IMR-90 (cell line): ENCODE measurements at regions not wholly inside any gene's neighbourhood (a gene's known extent, or its start where the extent isn't known, plus 50 kb on each side); places are given as distances from the start of the nearest gene placed in this dataset.

ENCODE experiments used
- ATAC-seq: fragments of 200-7000 bp; cut with Tn5 transposase; 2 replicates; pipeline ENCODE4 v1.9.1; 2020; ENCODE audit warnings: low read depth, mild to moderate bottlenecking, moderate library complexity
- BruUV-seq: library from RNA; stranded (reverse); fragments of 400-500 nt; replicated peaks from 2 replicates; lab custom pipeline; 2021; lab: Mats Ljungman, UMichigan
- CTCF ChIA-PET: fragments of 300-600 bp; formaldehyde crosslinking; extraction: SDS; loops from one replicate; lab custom pipeline; 2021; ENCODE audit warnings: antibody characterized with exemption; lab: Yijun Ruan, JAX
- POLR2A ChIA-PET: fragments of 300-600 bp; sonication (Branson Sonifier 250); formaldehyde crosslinking; loops from one replicate; lab custom pipeline; 2022; ENCODE audit warnings: antibody characterized with exemption; ENCODE audit not compliant: unreplicated experiment; lab: Charles Lee
- DNase-seq: peaks from one replicate; pipeline ENCODE4 v3.0.0; 2013
- H2AFZ ChIP-seq: replicated peaks from 2 replicates; pipeline ENCODE3; 2013; ENCODE audit warnings: low read length, mild to moderate bottlenecking; ENCODE audit not compliant: poor library complexity
- H2AK5ac ChIP-seq: 2 replicates; pipeline ENCODE4 v1.6.1; 2013; ENCODE audit warnings: low read depth, low read length, inconsistent platforms
- H2AK9ac ChIP-seq: replicated peaks from 2 replicates; pipeline ENCODE3; 2013; ENCODE audit warnings: mild to moderate bottlenecking, low read depth, low read length, moderate library complexity; ENCODE audit not compliant: poor library complexity
- H2BK120ac ChIP-seq: 2 replicates; pipeline ENCODE4 v1.6.1; 2013; ENCODE audit warnings: low read depth, low read length, inconsistent platforms
- H2BK15ac ChIP-seq: 3 replicates; pipeline ENCODE4 v1.6.1; 2013; ENCODE audit warnings: low read depth, low read length, inconsistent platforms
- H2BK20ac ChIP-seq: 2 replicates; pipeline ENCODE4 v1.6.1; 2013; ENCODE audit warnings: low read depth, mild to moderate bottlenecking, inconsistent platforms, low read length, moderate library complexity
- H2BK5ac ChIP-seq: 2 replicates; pipeline ENCODE4 v1.6.1; 2013; ENCODE audit warnings: mild to moderate bottlenecking, low read depth, low read length, inconsistent platforms; ENCODE audit not compliant: poor library complexity, severe bottlenecking
- H3K14ac ChIP-seq: replicated peaks from 2 replicates; pipeline ENCODE4 v1.6.1; 2013; ENCODE audit warnings: low read depth, low read length, inconsistent platforms
- H3K18ac ChIP-seq: 2 replicates; pipeline ENCODE4 v1.6.1; 2013; ENCODE audit warnings: low read depth, low read length, control low read depth
- H3K23ac ChIP-seq: 2 replicates; pipeline ENCODE4 v1.6.1; 2013; ENCODE audit warnings: low read depth, low read length, inconsistent platforms
- H3K27ac ChIP-seq: 2 replicates; pipeline ENCODE4 v1.5.1; 2013; ENCODE audit warnings: mild to moderate bottlenecking, control low read depth, low read length; ENCODE audit not compliant: insufficient read depth
- H3K27me3 ChIP-seq: 2 replicates; pipeline ENCODE4 v1.6.1; 2013; ENCODE audit warnings: low read length; ENCODE audit not compliant: control insufficient read depth, insufficient read depth
- H3K36me3 ChIP-seq: 2 replicates; pipeline ENCODE4 v1.6.1; 2013; ENCODE audit warnings: low read length, mixed read lengths; ENCODE audit not compliant: control insufficient read depth, insufficient read depth
- H3K4ac ChIP-seq: 2 replicates; pipeline ENCODE4 v1.6.1; 2013; ENCODE audit warnings: low read depth, low read length, inconsistent platforms
- H3K4me1 ChIP-seq: 2 replicates; pipeline ENCODE4 v1.6.1; 2013; ENCODE audit warnings: low read length, mixed read lengths; ENCODE audit not compliant: control insufficient read depth, insufficient read depth
- H3K4me2 ChIP-seq: 2 replicates; pipeline ENCODE4 v1.6.1; 2013; ENCODE audit warnings: low read depth, mild to moderate bottlenecking, control low read depth, low read length, moderate library complexity
- H3K4me3 ChIP-seq: 2 replicates; pipeline ENCODE4 v1.5.1; 2013; ENCODE audit warnings: low read depth, mild to moderate bottlenecking, control low read depth, low read length, moderate library complexity; ENCODE audit not compliant: insufficient read depth
- H3K56ac ChIP-seq: 2 replicates; pipeline ENCODE4 v1.6.1; 2013; ENCODE audit warnings: low read length, inconsistent platforms; ENCODE audit not compliant: insufficient read depth; ENCODE audit errors: extremely low read depth
- H3K79me1 ChIP-seq, 2 experiments: 2 replicates each; pipeline ENCODE4 v1.6.1; 2013; ENCODE audit warnings: low read length in 2 of 2, inconsistent platforms in 1 of 2, low read depth in 1 of 2
- H3K9ac ChIP-seq: 2 replicates; pipeline ENCODE4 v1.6.1; 2013; ENCODE audit warnings: low read depth, low read length, control low read depth
- H3K9me1 ChIP-seq: 2 replicates; pipeline ENCODE4 v1.6.1; 2013; ENCODE audit warnings: low read length, inconsistent platforms; ENCODE audit not compliant: insufficient read depth
- H3K9me3 ChIP-seq: 2 replicates; pipeline ENCODE4 v1.6.1; 2013; ENCODE audit warnings: low read length; ENCODE audit not compliant: control insufficient read depth, insufficient read depth
- H4K20me1 ChIP-seq: 2 replicates; pipeline ENCODE4 v1.6.1; 2013; ENCODE audit warnings: low read length, inconsistent platforms; ENCODE audit not compliant: insufficient read depth
- H4K5ac ChIP-seq: 2 replicates; pipeline ENCODE4 v1.6.1; 2013; ENCODE audit warnings: mild to moderate bottlenecking, low read depth, low read length, control low read depth
- H4K8ac ChIP-seq, 2 experiments: 2 replicates each; pipeline ENCODE4 v1.6.1; 2013; ENCODE audit warnings: low read depth in 2 of 2, low read length in 2 of 2, control low read depth in 1 of 2, inconsistent platforms in 1 of 2
- H4K91ac ChIP-seq: 2 replicates; pipeline ENCODE4 v1.6.1; 2013; ENCODE audit warnings: low read depth, low read length, inconsistent platforms; ENCODE audit not compliant: insufficient read depth
- BHLHE40 ChIP-seq: fragments of 150-350 bp; IDR thresholded peaks from 2 replicates; pipeline ENCODE4 v1.6.1; 2016; ENCODE audit warnings: mild to moderate bottlenecking, low read depth, low read length
- CEBPB ChIP-seq: IDR thresholded peaks from 2 replicates; pipeline ENCODE4 v1.6.1; 2012; ENCODE audit warnings: low read depth, low read length, improper control_type of control experiment
- CHD1 ChIP-seq: IDR thresholded peaks from 2 replicates; pipeline ENCODE4 v1.6.1; 2012; ENCODE audit warnings: low read depth, low read length, improper control_type of control experiment
- CTCF ChIP-seq: conservative IDR thresholded peaks from 2 replicates; pipeline ENCODE4 v1.5.1; 2012; ENCODE audit warnings: mild to moderate bottlenecking, low read depth, low read length, improper control_type of control experiment
- ELK1 ChIP-seq: fragments of 150-350 bp; IDR thresholded peaks from 2 replicates; pipeline ENCODE4 v1.6.1; 2016; ENCODE audit warnings: low read depth, mild to moderate bottlenecking, low read length, moderate library complexity, borderline replicate concordance
- FOS ChIP-seq: fragments of 150-350 bp; IDR thresholded peaks from 2 replicates; pipeline ENCODE4 v1.6.1; 2016; ENCODE audit warnings: low read depth, low read length
- MAFK ChIP-seq: IDR thresholded peaks from 2 replicates; pipeline ENCODE4 v1.6.1; 2012; ENCODE audit warnings: low read depth, low read length, improper control_type of control experiment
- MAZ ChIP-seq: IDR thresholded peaks from 2 replicates; pipeline ENCODE4 v1.6.1; 2012; ENCODE audit warnings: low read depth, mild to moderate bottlenecking, low read length, improper control_type of control experiment, moderate library complexity, borderline replicate concordance
- MXI1 ChIP-seq: IDR thresholded peaks from 2 replicates; pipeline ENCODE4 v1.6.1; 2012; ENCODE audit warnings: low read depth, mild to moderate bottlenecking, low read length, moderate library complexity, borderline replicate concordance
- NFE2L2 ChIP-seq: fragments of 150-350 bp; IDR thresholded peaks from 2 replicates; pipeline ENCODE4 v1.6.1; 2016; ENCODE audit warnings: low read depth, mild to moderate bottlenecking, low read length
- POLR2A ChIP-seq: IDR thresholded peaks from 2 replicates; pipeline ENCODE4 v1.6.1; 2012; ENCODE audit warnings: mild to moderate bottlenecking, low read depth, low read length
- RAD21 ChIP-seq: IDR thresholded peaks from 2 replicates; pipeline ENCODE4 v1.6.1; 2012; ENCODE audit warnings: low read length, improper control_type of control experiment
- RCOR1 ChIP-seq: IDR thresholded peaks from 2 replicates; pipeline ENCODE4 v1.6.1; 2012; ENCODE audit warnings: mild to moderate bottlenecking, low read length, improper control_type of control experiment; ENCODE audit not compliant: insufficient replicate concordance
- RFX5 ChIP-seq: IDR thresholded peaks from 2 replicates; pipeline ENCODE4 v1.8.0; 2012; ENCODE audit warnings: low read depth, mild to moderate bottlenecking, low read length, moderate library complexity
- SMC3 ChIP-seq: fragments of 150-350 bp; IDR thresholded peaks from 2 replicates; pipeline ENCODE4 v1.6.1; 2016; ENCODE audit warnings: low read depth, mild to moderate bottlenecking, antibody characterized with exemption, low read length, moderate library complexity
- USF2 ChIP-seq: fragments of 150-350 bp; IDR thresholded peaks from 2 replicates; pipeline ENCODE4 v1.6.1; 2017; ENCODE audit warnings: mild to moderate bottlenecking, antibody characterized with exemption, low read length, low read depth
- WGBS, 2 experiments: methylation state at CpG; one replicate each; pipeline versions ENCODE4 v1.1.5 to v1.1.7; 2013; ENCODE audit warnings: missing lambda C conversion rate in 2 of 2; ENCODE audit not compliant: insufficient read length in 1 of 2; ENCODE audit errors: extremely low coverage in 2 of 2; 5-methylcytosine and 5-hydroxymethylcytosine counted together
- dilution Hi-C: fragments of 300-500 bp; cut with HindIII; formaldehyde crosslinking; loops from one replicate; pipeline ENCODE4 v1.14.3; 2018; ENCODE audit warnings: low sequenced_read_pairs; ENCODE audit not compliant: unreplicated experiment
- in situ Hi-C: fragments of 300-500 bp; cut with MboI; formaldehyde crosslinking; loops from 3 replicates; pipeline ENCODE4 v1.14.3; 2019; ENCODE audit warnings: low sequenced_read_pairs, inconsistent platforms, mixed read lengths
- intact Hi-C: fragments of 100-400 bp; cut with micrococcal nuclease; formaldehyde crosslinking; loops from 2 replicates; pipeline ENCODE4 v1.10.0; 2022

- H4K8ac ChIP-seq, result no peak overlapping the region
- WGBS, 2 experiments, result no CpG with 5 or more reads among the region's 5 CpGs
- no peak overlapping the region for H3K56ac ChIP-seq
- H3K9me3 ChIP-seq, result peaks cover 6% of the 10 kb centered on the region; the same call in 1 of the 2 replicates
- CTCF ChIA-PET, result no interaction called here
- ATAC-seq (no peak), DNase-seq (no peak)
- no peak overlapping the region for H2BK120ac ChIP-seq
- no peak overlapping the region for H2AFZ ChIP-seq
- H3K36me3 ChIP-seq, result no peaks in the 10 kb centered on the region
- no peak overlapping the region for H2AK5ac ChIP-seq
- no peaks in the 10 kb centered on the region for H3K27me3 ChIP-seq
- POLR2A ChIA-PET, result no interaction called here
- dilution Hi-C loops (no loop called here), in situ Hi-C loops (no loop called here), intact Hi-C loops (no loop called here)
- H4K20me1 ChIP-seq, result no peaks in the 10 kb centered on the region
- no peak overlapping the region for H2BK20ac ChIP-seq
- H3K4ac ChIP-seq, result no peak overlapping the region
- TF ChIP-seq SMC3 (no peak), USF2 (no peak), FOS (no peak), BHLHE40 (no peak), POLR2A (no peak), ELK1 (no peak), MAFK (no peak), CHD1 (no peak), RAD21 (no peak), RFX5 (no peak), MAZ (no peak), CEBPB (no peak), NFE2L2 (no peak), RCOR1 (no peak), MXI1 (no peak), CTCF (no peak)
- no peak overlapping the region for H4K5ac ChIP-seq
- H3K14ac ChIP-seq, result no peak overlapping the region
- no peak overlapping the region for H3K9ac ChIP-seq
- no peak overlapping the region for H4K91ac ChIP-seq
- no peak overlapping the region for H3K4me2 ChIP-seq
- no peak overlapping the region for H2BK5ac ChIP-seq
- no peak overlapping the region for H2AK9ac ChIP-seq
- H3K27ac ChIP-seq, result no peak overlapping the region
- no peak overlapping the region for H3K4me3 ChIP-seq
- no peak overlapping the region for H2BK15ac ChIP-seq
- no peaks in the 10 kb centered on the region for H3K9me1 ChIP-seq
- no peak overlapping the region for H3K18ac ChIP-seq
- no TSS peak for BruUV-seq
- no peaks in the 10 kb centered on the region for H3K79me1 ChIP-seq
- no peak overlapping the region for H3K23ac ChIP-seq
- H3K4me1 ChIP-seq, result no peaks in the 10 kb centered on the region
Observed at GRCh38 chr1:60423146-60423780, 349.7 kb upstream of the C1orf87 start.
